HG03521 (cell line): ENCODE measurements at regions not wholly inside any gene's neighbourhood (a gene's known extent, or its start where the extent isn't known, plus 50 kb on each side); places are given as distances from the start of the nearest gene placed in this dataset.
"Not testable (repeated sequence)": the region's sequence is repeated elsewhere in the genome, so short reads cannot be mapped to it uniquely, and the experiment has no call there.

Experiments used
- ATAC-seq: cut with Tn5 transposase; IDR thresholded peaks from one replicate; pipeline ENCODE4 v1.9.1; 2021; ENCODE audit warnings: mild to moderate bottlenecking, moderate library complexity; ENCODE audit not compliant: unreplicated experiment

DNA sequence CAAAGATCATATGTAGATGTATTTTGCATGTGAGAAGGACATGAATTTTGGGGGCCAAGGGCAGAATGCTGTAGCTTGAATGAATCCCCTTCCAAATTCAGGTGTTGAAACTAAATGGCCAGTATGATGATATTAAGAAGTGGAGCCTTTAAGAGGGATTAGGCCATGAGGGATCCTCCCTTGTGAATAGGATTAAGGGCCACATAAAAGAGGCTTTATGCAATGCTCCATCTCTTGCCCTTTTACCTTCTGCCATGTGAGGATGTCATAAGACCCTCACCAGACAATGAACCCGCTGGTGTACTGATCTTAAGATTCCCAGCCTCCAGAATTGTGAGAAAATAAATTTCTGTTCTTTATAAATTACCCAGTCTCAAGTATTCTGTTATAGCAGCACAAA is 206.1 kb downstream of the YTHDC2 start:
- ATAC-seq: no peak

DNA sequence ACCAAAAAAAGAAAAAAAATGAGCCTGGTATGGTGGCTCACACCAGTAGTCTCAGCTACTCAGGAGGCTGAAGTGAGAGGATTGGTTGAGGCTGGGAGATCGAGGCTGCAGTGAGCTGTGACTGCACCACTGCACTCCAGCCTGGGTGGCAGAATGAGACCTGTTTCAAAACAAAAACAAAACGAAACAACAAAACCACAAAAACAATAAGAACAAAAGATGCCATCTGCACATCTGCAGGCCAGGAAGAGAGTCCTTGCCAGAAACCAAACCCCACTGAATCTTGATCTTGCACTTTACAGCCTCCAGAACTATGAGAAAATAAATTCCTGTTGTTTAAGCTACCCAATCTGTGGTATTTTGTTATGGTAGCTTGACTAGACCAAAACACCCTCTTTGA is 207.7 kb downstream of the YTHDC2 start:
- no peak for ATAC-seq

DNA sequence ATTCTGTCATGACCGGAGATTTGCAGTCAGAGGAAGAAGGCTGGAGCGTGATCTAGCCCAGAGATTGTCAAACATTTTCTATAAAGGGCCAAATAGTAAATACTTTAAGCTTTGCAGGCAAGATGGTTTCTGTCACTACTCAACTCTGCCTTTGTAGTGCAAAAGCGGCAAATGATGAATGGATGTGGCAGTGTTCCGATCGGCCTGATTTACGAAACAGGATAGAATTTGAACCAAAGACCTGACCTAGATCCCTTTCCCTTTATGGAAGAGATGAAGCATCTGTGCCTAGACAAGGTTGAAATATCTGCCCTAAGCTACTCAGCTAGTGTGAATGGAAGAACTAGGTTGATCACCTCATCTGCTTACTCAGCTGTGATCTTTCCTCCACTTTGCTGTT is 209.5 kb downstream of the YTHDC2 start:
- no peak for ATAC-seq

DNA sequence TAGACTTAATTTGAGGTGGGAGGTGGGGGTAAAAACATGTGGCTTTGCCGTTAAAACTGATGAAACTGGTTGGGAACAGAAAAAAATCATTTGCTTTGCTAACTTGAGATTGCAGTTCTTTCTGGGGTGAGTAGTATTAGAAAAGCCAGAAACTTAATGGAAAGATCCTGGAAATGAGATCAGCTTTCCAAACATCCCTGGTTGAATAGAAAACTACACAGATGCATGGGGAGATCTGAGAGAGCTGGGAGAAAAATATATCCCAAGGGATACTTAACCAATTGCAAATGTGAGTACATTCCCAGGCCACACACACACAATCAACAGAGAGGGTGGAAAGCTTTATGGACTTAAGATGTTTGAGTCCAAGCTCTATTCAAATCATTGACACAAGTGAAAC is 222.3 kb downstream of the YTHDC2 start:
- no peak for ATAC-seq

DNA sequence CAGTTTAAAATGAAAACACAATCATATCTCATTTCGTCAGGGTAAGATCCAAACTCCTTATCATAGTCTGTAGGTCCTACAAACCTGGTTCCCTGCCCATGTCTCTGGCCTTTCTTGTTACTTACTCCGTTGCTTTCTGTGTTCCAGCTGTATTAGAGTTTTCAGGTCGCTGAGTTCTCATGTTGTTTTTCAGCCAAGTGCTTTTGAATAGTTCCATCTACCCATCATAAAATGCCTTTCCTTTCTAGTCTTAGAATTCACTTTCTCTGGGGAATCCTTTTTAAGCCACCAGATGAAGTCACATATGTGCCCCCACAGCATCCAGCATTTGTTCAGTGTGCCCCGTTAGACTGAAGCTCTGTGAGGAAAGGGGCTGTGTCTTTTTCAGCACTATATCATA is 228.7 kb downstream of the YTHDC2 start:
- no peak for ATAC-seq

DNA sequence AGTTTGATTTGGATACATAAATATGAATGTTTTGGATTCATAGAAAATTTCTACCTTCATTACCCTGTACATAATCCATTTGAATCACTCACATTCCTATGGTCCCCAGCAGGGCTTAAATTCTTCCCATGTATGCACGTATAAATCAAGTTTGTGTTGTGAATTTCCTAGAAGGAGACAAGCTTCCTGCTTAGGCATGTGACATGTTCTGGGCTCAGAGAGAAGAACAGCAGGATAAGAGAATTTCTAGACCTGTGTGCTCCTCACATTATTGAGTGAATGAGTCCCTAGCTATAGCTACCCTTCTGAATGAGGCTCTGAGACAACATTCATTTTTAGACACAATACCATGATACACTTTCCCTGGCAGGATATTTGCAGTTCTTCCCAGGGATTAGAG is 229.1 kb downstream of the YTHDC2 start:
- ATAC-seq: no peak

DNA sequence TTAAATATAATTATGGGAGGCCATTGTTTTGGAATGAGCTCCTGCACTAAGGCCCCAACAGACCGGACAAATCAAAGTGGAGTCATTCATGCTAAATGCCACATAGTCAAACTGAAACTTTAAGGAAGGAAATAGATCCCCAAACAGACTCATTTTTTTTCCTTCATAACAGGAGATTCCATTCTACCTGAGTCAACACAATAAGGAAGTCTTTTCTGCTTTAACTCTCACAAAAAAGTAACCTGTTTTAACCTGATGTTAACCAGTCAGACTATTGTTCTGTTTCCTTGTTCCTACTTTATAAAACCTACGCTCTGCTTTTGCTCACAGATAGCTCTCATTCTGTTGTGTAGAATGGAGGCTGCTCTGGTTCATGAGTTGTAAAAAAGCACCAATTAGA is 234.9 kb downstream of the YTHDC2 start:
- ATAC-seq: no peak

DNA sequence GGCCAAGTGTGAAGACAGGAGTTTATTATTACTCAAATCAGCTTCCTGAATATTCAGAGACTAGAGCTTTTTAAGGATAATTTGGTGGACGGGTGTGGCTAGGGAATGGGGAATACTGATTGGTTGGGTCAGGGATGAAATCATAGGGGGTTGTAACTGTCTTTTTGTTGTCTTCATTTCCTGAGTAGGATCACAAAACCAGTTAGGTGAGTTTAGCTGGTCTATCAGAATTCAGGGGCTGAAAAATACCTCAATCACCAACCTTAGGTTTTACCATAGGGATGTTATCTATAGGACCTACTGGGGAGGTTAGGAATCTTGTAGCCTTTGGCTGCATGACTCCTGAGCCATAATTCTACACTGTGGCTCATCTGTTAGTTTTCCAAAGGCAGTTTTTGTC is 235.8 kb downstream of the YTHDC2 start:
- ATAC-seq: no peak

DNA sequence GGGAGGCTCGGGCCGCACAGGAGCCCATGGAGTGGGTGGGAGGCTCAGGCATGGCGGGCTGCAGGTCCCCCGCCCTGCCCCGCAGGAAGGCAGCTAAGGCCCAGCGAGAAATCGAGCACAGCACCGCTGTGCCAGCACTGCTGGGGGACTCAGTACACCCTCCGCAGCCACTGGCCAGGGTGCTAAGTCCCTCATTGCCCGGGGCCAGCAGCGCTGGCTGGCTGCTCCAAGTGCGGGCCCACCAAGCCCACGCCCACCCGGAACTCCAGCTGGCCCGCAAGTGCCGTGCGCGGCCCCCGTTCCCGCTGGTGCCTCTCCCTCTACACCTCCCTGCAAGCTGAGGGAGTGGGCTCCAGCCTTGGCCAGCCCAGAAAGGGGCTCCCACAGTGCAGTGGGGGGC is 239.7 kb downstream of the YTHDC2 start:
- not testable (repeated sequence) for ATAC-seq

DNA sequence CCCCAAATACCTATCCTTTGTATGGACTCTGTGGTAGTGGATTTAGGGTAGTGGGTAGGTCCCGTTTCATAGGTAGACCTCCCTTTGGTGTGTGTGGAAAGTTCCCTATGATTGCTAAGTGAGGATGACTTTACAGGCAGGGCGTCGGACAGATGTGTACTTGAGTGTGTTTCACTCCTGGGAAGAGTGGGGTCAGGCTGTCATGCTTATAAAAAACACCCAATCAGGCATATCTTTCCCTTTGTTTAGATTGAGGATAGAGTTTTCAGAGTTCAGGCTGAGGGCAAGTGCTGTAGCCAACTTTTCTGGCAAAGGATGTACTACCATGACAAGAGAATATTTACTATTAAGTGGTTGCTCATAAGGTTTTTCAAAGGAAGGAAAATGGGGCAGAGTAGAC is 242.0 kb downstream of the YTHDC2 start:
- ATAC-seq: no peak

DNA sequence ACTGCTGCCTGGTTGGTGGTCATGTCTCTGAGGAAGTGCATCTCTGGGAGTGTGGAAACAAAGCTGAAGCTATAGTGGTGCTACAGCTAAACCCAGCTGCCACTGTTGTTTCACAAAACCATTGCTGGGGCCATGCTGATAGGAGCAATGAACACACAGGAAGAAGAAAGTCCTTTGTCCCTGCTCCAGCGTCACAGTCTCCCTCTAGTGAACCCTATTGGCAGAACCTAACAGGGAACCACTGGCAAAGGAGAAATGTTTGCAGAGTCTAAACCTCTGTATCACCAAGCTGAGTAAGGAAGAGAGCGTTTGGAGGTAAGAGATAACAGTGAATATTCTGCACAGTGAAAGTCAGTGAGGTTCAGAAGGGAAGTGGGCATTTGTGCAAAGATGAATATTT is 244.0 kb downstream of the YTHDC2 start:
- ATAC-seq: no peak

DNA sequence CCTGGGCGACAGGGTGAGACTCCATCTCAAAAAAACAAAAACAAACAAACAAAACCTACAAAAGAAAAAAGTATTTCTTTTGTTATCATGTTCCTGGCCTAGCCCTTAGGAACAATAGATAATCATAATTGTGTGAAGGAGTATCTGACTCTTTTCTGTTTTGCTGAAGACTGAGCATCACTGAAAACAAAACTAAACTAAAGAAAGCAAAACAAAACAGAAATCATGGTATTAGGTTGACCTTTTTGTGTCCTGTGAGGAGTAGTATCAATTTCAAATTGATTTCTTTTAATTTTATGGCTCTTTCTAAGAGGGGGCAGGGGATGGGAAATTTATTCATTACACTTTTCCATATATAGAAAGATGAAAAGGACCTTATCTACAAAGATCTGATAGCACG is 246.0 kb downstream of the YTHDC2 start:
- no peak for ATAC-seq

DNA sequence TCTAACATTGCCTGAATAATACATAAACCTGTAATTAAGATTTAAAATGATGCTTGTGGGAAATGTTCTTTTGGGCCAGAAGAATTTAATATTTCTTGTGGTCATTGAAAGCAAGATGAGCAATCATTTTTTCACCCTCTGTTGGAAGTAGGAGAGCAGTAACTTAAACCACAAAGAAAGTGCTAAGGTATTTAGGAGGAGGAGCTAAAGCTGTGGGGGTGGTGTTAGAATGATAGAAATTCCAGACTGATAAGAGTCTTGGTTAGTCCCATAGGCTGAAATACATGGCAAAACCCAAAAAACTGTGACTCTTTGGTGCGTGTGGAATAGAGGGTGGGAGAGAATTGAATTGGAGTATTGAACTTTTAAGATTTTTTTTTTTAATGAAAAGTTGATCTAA is 247.0 kb downstream of the YTHDC2 start:
- ATAC-seq: no peak

DNA sequence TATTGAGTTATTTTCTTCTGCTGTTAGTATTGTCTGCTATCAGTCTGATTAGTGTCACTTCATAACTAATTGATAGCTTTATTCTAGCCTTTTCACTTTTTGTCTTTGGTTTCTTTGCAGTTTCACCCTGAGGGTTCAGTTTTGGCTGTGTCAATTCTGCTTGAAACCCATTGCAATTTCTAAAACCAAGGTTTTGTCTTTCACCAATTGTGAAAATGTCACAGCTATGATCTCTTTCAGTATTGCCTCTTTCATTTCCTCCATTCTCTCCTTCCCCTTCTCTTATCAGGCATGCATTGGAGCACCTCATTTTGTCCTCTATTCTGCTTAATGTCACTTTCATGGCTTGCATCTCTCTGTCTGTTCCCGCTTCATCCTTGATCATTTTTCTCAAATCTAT is 248.1 kb downstream of the YTHDC2 start:
- ATAC-seq: no peak

DNA sequence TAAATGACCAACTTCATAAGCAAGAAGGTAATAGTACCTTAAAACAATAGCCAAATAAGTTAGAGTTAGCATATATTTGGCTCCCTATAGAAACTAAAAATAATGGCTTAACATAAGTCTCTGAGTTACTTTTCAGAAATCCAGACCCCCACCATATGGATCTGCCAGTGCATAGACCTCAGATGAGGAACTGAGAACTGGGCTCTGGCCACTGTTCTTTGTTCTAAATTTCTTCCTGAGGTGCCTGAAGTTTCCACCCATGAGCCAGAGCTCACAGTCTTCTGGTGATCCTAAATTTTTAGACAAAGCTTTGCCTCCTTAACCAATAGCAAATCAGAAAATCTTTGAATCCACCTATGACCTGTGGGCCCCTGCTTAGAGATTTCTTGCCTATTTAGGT is 250.9 kb downstream of the YTHDC2 start:
- no peak for ATAC-seq

DNA sequence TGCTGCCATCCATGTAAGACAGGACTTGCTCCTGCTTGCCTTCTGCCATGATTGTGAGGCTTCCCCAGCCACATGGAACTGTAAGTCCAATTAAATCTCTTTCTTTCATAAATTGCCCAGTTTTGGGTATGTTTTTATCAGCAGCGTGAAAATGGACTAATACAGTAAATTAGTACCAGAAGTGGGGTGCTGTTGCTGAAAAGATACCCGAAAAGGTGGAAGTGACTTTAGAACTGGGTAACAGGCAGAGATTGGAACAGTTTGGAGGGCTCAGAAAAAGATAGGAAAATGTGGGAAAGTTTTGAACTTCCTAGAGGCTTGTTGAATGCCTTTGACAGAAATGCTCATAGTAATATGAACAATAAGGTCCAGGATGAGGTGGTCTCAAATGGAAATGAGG is 253.3 kb downstream of the YTHDC2 start:
- ATAC-seq: not testable (repeated sequence)

DNA sequence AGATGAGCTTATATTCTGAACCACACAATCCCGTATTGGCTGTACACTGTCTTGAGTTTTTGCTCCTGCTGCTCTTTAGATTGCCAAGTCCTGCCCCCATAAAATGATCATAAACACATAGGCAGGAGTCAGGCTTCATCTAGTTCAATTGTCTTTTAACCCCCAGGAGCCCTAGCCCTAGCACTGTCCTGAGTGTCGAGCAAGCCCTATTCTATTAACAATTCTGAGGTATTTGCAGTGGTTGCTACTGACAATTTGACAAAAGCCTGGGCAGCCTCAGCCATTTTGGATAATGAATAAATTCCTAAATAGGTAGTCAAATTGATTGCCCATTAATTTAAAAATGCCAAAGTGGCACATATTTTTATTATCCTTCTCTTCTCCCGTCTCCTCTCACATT is 257.2 kb downstream of the YTHDC2 start:
- no peak for ATAC-seq

DNA sequence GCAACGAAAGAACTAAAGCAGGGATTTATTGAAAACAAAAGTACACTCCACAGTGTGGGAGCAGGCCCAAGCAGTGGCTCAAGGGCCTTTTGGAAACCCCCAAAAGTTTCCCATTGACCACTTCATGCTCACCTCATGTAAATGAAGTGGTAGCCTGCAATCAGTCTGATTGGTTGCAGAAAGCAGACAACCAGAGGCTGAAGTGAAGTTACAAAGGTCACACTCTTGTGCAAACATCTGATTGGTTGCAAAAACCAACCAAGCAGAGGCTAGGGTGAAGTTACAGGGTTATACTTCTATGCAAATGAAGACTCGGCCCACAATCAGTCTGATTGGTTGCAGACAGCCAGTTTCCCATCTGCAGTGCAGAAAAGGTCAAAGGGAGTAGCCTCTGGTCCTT is 258.0 kb downstream of the YTHDC2 start:
- no peak for ATAC-seq

DNA sequence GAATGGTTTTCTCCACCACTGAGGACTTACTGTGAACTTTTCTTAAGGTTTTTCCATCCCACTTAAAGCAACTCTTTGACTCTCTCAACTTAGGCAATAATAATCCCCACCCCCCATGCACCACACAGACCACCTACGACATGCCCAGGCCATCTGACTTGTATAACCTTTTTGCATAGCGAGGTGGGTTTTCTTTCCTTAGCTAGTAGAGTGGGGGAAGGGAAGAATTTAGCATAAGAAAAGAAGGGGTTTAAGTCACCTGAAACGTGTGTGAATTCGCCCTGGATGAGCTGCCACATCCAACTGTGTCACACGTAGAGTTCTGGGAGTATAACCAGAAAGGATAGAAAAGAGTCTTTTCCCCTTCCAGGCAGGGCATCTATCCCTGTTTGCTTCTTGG is 262.7 kb downstream of the YTHDC2 start:
- no peak for ATAC-seq

DNA sequence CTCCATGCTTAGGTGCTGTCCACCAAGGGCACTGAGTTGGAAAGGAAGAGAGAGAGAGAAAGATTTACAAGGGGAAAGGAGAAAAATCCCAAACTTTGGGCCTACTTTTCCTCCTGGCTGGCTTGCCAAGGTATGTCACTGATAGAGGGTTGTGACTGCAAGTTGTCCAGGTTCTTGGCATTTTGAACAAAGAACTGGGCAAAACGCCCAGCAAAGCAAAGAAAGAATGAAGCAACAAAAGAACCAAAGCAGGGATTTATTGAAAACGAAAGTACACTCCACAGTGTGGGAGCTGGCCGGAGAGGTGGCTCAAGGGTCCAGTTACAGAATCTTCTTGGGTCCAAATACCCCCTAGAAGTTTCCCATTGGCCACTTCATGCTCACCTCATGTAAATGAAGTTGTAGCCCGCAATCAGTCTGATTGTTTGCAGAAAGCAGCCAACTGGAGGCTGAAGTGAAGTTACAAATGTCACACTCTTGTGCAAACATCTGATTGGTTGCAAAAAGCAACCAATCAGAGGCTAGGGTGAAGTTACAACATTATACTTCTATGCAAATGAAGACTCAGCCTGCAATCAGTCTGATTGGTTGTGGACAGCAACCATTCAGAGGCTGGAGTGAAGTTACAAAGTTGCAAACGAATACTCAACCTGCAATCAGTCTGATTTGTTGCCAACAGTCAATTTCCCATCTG is 263.5 kb downstream of the YTHDC2 start:
- ATAC-seq: no peak

DNA sequence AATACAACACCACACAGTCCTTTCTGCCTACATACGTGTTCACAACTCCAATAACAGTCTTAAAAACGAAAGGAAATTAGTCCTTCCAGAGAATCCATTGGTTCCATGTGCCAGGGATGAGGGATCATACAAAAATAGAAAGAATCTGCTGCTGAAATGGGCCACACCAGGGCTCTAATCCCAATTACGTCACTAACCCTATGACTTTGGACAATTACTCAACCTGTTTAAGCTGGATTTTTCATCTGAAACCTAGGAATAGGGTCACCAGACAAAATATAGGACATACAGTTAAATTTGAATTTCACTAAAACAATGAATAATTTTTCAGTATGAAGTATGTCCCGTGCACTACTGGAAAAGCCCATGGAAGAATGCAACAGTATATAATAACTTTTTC is 264.7 kb downstream of the YTHDC2 start:
- ATAC-seq: no peak

DNA sequence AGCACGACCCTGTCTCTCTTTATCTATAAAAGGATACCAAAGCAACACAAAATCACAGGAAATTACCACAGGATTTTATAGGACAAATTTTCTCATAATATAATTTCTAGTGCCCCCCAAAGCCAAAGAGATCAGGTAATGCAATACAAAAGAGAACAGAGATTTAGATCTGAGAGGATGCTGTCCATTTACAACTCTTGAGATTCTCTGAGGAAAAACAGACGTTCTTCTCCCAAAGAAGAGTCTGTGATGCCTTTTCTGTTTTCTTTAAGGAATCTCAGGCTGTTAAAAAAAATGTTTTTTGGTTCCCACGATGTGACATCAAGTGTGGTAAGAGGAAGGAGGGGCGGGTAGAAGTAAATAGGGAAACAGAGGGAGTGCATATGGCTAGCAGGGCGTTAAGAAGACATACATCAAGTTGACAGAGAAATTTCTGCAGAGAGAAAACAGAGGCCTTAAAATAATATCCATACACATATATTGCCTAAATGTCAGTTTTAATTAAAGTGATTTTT is 274.7 kb downstream of the YTHDC2 start:
- ATAC-seq: no peak

DNA sequence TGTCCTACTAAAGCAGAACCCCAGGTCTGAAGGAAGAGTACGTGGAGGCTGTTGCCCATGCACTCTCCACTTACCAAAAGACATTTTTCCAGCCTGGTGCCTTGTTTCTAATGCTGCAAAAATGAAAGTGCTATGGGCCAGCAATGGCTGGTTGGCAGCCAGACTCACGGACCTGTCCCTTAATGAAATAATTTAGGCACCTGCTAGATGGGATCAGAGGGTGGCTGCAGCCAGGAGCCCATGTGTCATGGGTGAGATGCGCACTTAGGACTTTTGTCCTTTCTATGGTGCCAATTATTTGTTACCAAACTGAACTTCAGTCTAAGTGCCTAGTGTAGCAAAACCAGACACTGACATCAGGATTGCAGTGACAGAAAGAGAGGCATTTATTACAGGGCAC is 276.3 kb downstream of the YTHDC2 start:
- no peak for ATAC-seq
